Stomach (tissue), 4 donors: ENCODE measurements at regions not wholly inside any gene's neighbourhood (a gene's known extent, or its start where the extent isn't known, plus 50 kb on each side); places are given as distances from the start of the nearest gene placed in this dataset.

ENCODE experiments used
- EP300 ChIP-seq: sonication (generic); formaldehyde crosslinking; IDR thresholded peaks from one replicate; pipeline ENCODE4 v1.6.1; 2017; ENCODE audit warnings: antibody characterized with exemption
- POLR2A ChIP-seq, 4 donors: fragments of 450-650 bp; IDR thresholded peaks; one replicate each; pipeline ENCODE4 v1.6.1; 2016; ENCODE audit warnings: antibody characterized with exemption in 4 of 4, control low read depth in 2 of 4, mild to moderate bottlenecking in 1 of 4, moderate library complexity in 1 of 4
- POLR2AphosphoS5 ChIP-seq, 3 donors: sonication (generic); formaldehyde crosslinking; IDR thresholded peaks; one replicate each; pipeline ENCODE4 v1.6.1; 2016; ENCODE audit warnings: antibody characterized with exemption in 3 of 3
- TF ChIP-seq, protein P1 (sequence below), 7 experiments: fragments of 450-650 bp in 4 of 7; fragments of 200-600 bp in 3 of 7; sonication (generic) in 3 of 7; IDR thresholded peaks; one replicate each; pipeline ENCODE4 v1.5.1; 2016 to 2019; ENCODE audit warnings: antibody characterized with exemption in 7 of 7, control low read depth in 2 of 7, mild to moderate bottlenecking in 1 of 7

DNA sequence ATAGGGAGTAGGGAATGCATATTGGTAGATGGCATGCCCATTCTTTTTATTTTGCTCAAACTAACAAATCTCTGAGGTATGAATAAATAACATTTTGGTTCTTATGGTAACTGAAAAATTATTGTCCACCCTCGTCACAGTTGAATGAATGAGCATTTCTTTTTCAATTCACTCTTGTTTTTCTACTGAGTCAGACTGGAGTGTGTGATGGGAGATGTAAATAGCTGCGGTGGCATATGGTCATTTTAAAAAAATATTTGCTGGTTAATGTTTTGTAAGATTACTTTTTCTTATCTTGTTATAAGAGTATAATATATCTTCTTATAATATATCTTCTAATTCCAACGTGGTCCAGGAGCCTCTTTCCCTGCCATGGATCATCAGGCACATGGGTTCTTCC, 586.5 kb downstream of the SLITRK5 start:
- TF ChIP-seq, protein P1, sequence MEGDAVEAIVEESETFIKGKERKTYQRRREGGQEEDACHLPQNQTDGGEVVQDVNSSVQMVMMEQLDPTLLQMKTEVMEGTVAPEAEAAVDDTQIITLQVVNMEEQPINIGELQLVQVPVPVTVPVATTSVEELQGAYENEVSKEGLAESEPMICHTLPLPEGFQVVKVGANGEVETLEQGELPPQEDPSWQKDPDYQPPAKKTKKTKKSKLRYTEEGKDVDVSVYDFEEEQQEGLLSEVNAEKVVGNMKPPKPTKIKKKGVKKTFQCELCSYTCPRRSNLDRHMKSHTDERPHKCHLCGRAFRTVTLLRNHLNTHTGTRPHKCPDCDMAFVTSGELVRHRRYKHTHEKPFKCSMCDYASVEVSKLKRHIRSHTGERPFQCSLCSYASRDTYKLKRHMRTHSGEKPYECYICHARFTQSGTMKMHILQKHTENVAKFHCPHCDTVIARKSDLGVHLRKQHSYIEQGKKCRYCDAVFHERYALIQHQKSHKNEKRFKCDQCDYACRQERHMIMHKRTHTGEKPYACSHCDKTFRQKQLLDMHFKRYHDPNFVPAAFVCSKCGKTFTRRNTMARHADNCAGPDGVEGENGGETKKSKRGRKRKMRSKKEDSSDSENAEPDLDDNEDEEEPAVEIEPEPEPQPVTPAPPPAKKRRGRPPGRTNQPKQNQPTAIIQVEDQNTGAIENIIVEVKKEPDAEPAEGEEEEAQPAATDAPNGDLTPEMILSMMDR (IDR thresholded peaks at IDR 0.05): no peak
- TF ChIP-seq POLR2A (IDR thresholded peaks at IDR 0.05) (no peak), EP300 (no peak), POLR2AphosphoS5 (IDR thresholded peaks at IDR 0.05) (no peak)
